ENCODE measurements at regions not wholly inside any gene's neighbourhood (a gene's known extent, or its start where the extent isn't known, plus 50 kb on each side); places are given as distances from the start of the nearest gene placed in this dataset.
"Not testable (repeated sequence)": the region's sequence is repeated elsewhere in the genome, so short reads cannot be mapped to it uniquely, and the experiment has no call there.

- no peak for DNase-seq
Observed at GRCh38 chr21:22154579-22155274, 1156.5 kb downstream of the NCAM2 start.

- no peak for DNase-seq
Observed at GRCh38 chr21:22164912-22165311, 1166.7 kb downstream of the NCAM2 start.

GRCh38 chr21:22174746-22175145 is 1176.5 kb downstream of the NCAM2 start:
- no peak for DNase-seq

- DNase-seq: no peak
Observed at GRCh38 chr21:22189278-22189677, 1191.1 kb downstream of the NCAM2 start.

GRCh38 chr21:22191581-22191980 is 1193.4 kb downstream of the NCAM2 start:
- peak; percentile 38 to 51 for DNase-seq

GRCh38 chr21:22192766-22193165 is 1194.6 kb downstream of the NCAM2 start:
- no peak for DNase-seq

- not testable (repeated sequence) for DNase-seq
Observed at GRCh38 chr21:22194986-22195385, 1196.8 kb downstream of the NCAM2 start.

GRCh38 chr21:22200378-22201092 is 1202.3 kb downstream of the NCAM2 start:
- DNase-seq: no peak

- no peak for DNase-seq
Observed at GRCh38 chr21:22201126-22201525, 1202.9 kb downstream of the NCAM2 start.

- DNase-seq: no peak
Observed at GRCh38 chr21:22201669-22202068, 1203.5 kb downstream of the NCAM2 start.

GRCh38 chr21:22209304-22209700 is 1211.1 kb downstream of the NCAM2 start:
- no peak for DNase-seq

- DNase-seq: no peak
Observed at GRCh38 chr21:22211943-22212342, 1213.7 kb downstream of the NCAM2 start.

- no peak for DNase-seq
Observed at GRCh38 chr21:22223385-22223784, 1225.2 kb downstream of the NCAM2 start.

- no peak for DNase-seq
Observed at GRCh38 chr21:22224261-22224660, 1226.1 kb downstream of the NCAM2 start.

GRCh38 chr21:22225299-22225698 is 1227.1 kb downstream of the NCAM2 start:
- no peak for DNase-seq

GRCh38 chr21:22231013-22231412 is 1232.8 kb downstream of the NCAM2 start:
- DNase-seq: no peak

- DNase-seq: no peak
Observed at GRCh38 chr21:22235866-22236590, 1237.8 kb downstream of the NCAM2 start.

- DNase-seq: no peak
Observed at GRCh38 chr21:22244516-22244915, 1246.3 kb downstream of the NCAM2 start.

- DNase-seq: no peak
Observed at GRCh38 chr21:22250355-22250754, 1252.1 kb downstream of the NCAM2 start.

GRCh38 chr21:22253761-22254160 is 1255.6 kb downstream of the NCAM2 start:
- no peak for DNase-seq

- no peak for DNase-seq
Observed at GRCh38 chr21:22258821-22259220, 1260.6 kb downstream of the NCAM2 start.

GRCh38 chr21:22260274-22260673 is 1262.1 kb downstream of the NCAM2 start:
- no peak for DNase-seq

- no peak for DNase-seq
Observed at GRCh38 chr21:22263890-22264289, 1265.7 kb downstream of the NCAM2 start.
